ENCODE measurements at regions not wholly inside any gene's neighbourhood (a gene's known extent, or its start where the extent isn't known, plus 50 kb on each side); places are given as distances from the start of the nearest gene placed in this dataset.
"Not testable (repeated sequence)": the region's sequence is repeated elsewhere in the genome, so short reads cannot be mapped to it uniquely, and the experiment has no call there.

GRCh38 chr2:193837111-193837738 lies 1642.5 kb upstream of the TMEFF2 start:
- TF ChIP-seq CTCF (IDR thresholded peaks at IDR 0.05) = no peak
- TF ChIP-seq POLR2AphosphoS5 (IDR thresholded peaks at IDR 0.05) = no peak
- TF ChIP-seq POLR2A (IDR thresholded peaks at IDR 0.05) = no peak
- TF ChIP-seq EP300 (IDR thresholded peaks at IDR 0.05) = no peak
- no peaks in the 10 kb centered on the region for H3K27me3 ChIP-seq
- H3K9me3 ChIP-seq = no peaks in the 10 kb centered on the region
- H3K4me3 ChIP-seq = no peak overlapping the region
- H3K27ac ChIP-seq = no peak overlapping the region
- H3K36me3 ChIP-seq = no peaks in the 10 kb centered on the region
- no peak for DNase-seq (ENCODE audit: low spot score in 2 of 2)
- H3K4me1 ChIP-seq = no peaks in the 10 kb centered on the region

- H3K27ac ChIP-seq; H3K36me3 ChIP-seq; H3K9me3 ChIP-seq; H3K27me3 ChIP-seq; H3K4me1 ChIP-seq; DNase-seq (ENCODE audit: low spot score in 2 of 2); H3K4me3 ChIP-seq: not testable (repeated sequence)
- 84% methylated on average over 11 of the region's 15 CpGs for whole genome bisulfite sequencing
These were observed 1641.8 kb upstream of the TMEFF2 start for GRCh38 chr2:193836424-193837006.

GRCh38 chr2:193833895-193834294 lies 1639.2 kb upstream of the TMEFF2 start:
- H3K9me3 ChIP-seq = not testable (repeated sequence)
- 61% methylated on average over 2 of the region's 2 CpGs for WGBS

GRCh38 chr2:193824474-193824873 lies 1629.7 kb upstream of the TMEFF2 start:
- no peaks in the 10 kb centered on the region for H3K36me3 ChIP-seq
- DNase-seq (ENCODE audit: low spot score in 2 of 2) = no peak
- H3K27me3 ChIP-seq = no peaks in the 10 kb centered on the region
- WGBS = 71% methylated on average over 1 of the region's 1 CpG
- no peak overlapping the region for H3K4me3 ChIP-seq
- H3K4me1 ChIP-seq = no peaks in the 10 kb centered on the region
- no peak overlapping the region for H3K27ac ChIP-seq
- no peaks in the 10 kb centered on the region for H3K9me3 ChIP-seq
- TF ChIP-seq EP300 (IDR thresholded peaks at IDR 0.05) (no peak), POLR2A (IDR thresholded peaks at IDR 0.05) (no peak), POLR2AphosphoS5 (IDR thresholded peaks at IDR 0.05) (no peak), CTCF (IDR thresholded peaks at IDR 0.05) (no peak)

More at GRCh38 chr2:193833895-193834294, 1639.2 kb upstream of the TMEFF2 start:
- H3K36me3 ChIP-seq; DNase-seq (ENCODE audit: low spot score in 2 of 2); H3K27ac ChIP-seq; H3K4me1 ChIP-seq; H3K27me3 ChIP-seq; H3K4me3 ChIP-seq: not testable (repeated sequence)

- H3K27ac ChIP-seq = no peak overlapping the region
- no peaks in the 10 kb centered on the region for H3K4me1 ChIP-seq
- no peaks in the 10 kb centered on the region for H3K9me3 ChIP-seq
- no peaks in the 10 kb centered on the region for H3K36me3 ChIP-seq
- TF ChIP-seq POLR2AphosphoS5 (IDR thresholded peaks at IDR 0.05) (no peak), POLR2A (IDR thresholded peaks at IDR 0.05) (no peak), EP300 (IDR thresholded peaks at IDR 0.05) (no peak), CTCF (IDR thresholded peaks at IDR 0.05) (no peak)
- H3K27me3 ChIP-seq = no peaks in the 10 kb centered on the region
- H3K4me3 ChIP-seq = no peak overlapping the region
- DNase-seq (ENCODE audit: low spot score in 2 of 2) = no peak
- WGBS = 68% methylated on average over 2 of the region's 5 CpGs
These were observed 1624.2 kb upstream of the TMEFF2 start for GRCh38 chr2:193818801-193819499.

GRCh38 chr2:193816008-193816407 lies 1621.3 kb upstream of the TMEFF2 start:
- Histone ChIP-seq H3K4me1 (no peaks in the 10 kb centered on the region), H3K27me3 (no peaks in the 10 kb centered on the region), H3K27ac (no peak overlapping the region), H3K9me3 (no peaks in the 10 kb centered on the region), H3K4me3 (no peak overlapping the region), H3K36me3 (no peaks in the 10 kb centered on the region)
- TF ChIP-seq CTCF (IDR thresholded peaks at IDR 0.05) = no peak
- TF ChIP-seq EP300 (IDR thresholded peaks at IDR 0.05) = no peak
- TF ChIP-seq POLR2A (IDR thresholded peaks at IDR 0.05) = no peak
- no peak for TF ChIP-seq POLR2AphosphoS5 (IDR thresholded peaks at IDR 0.05)
- no peak for DNase-seq (ENCODE audit: low spot score in 2 of 2)

Measured in suprapubic skin (tissue), 4 donors.